22Rv1 (cell line): ENCODE measurements at regions not wholly inside any gene's neighbourhood (a gene's known extent, or its start where the extent isn't known, plus 50 kb on each side); places are given as distances from the start of the nearest gene placed in this dataset.

Experiments used
- CTCF ChIP-seq: fragments of 450-650 bp; IDR thresholded peaks from 2 replicates; pipeline ENCODE4 v1.5.1; 2017; ENCODE audit warnings: mild to moderate bottlenecking
- ZFX ChIP-seq: fragments of 450-650 bp; IDR thresholded peaks from 2 replicates; pipeline ENCODE4 v1.6.1; 2017; ENCODE audit warnings: antibody characterized with exemption, borderline replicate concordance

GRCh38 chr9:1285526-1285925 lies 235.4 kb downstream of the DMRT2 start:
- no peak for TF ChIP-seq CTCF
- TF ChIP-seq ZFX, result no peak
